ENCODE measurements at regions not wholly inside any gene's neighbourhood (a gene's known extent, or its start where the extent isn't known, plus 50 kb on each side); places are given as distances from the start of the nearest gene placed in this dataset.
"Not testable (repeated sequence)": the region's sequence is repeated elsewhere in the genome, so short reads cannot be mapped to it uniquely, and the experiment has no call there.

- DNase-seq, result no peak
Observed at GRCh38 chr1:200496937-200497336, 87.1 kb upstream of the ZNF281 start.

GRCh38 chr1:200495901-200496300 is 86.1 kb upstream of the ZNF281 start:
- no peak for DNase-seq

- no peak for DNase-seq
Observed at GRCh38 chr1:200493344-200493743, 83.5 kb upstream of the ZNF281 start.

GRCh38 chr1:200491103-200491502 is 81.3 kb upstream of the ZNF281 start:
- DNase-seq, result no peak

GRCh38 chr1:200490183-200490582 is 80.3 kb upstream of the ZNF281 start:
- no peak for DNase-seq

GRCh38 chr1:200488375-200489165 is 78.7 kb upstream of the ZNF281 start:
- peak; percentile 49 to 79 for DNase-seq

- no peak for DNase-seq
Observed at GRCh38 chr1:200487650-200488049, 77.8 kb upstream of the ZNF281 start.

GRCh38 chr1:200486634-200487033 is 76.8 kb upstream of the ZNF281 start:
- DNase-seq, result no peak

- not testable (repeated sequence) for DNase-seq
Observed at GRCh38 chr1:200484438-200484946, 74.7 kb upstream of the ZNF281 start.

GRCh38 chr1:200483491-200484143 is 73.8 kb upstream of the ZNF281 start:
- DNase-seq, result no peak

- DNase-seq, result no peak
Observed at GRCh38 chr1:200480964-200481363, 71.1 kb upstream of the ZNF281 start.

GRCh38 chr1:200479816-200480215 is 70.0 kb upstream of the ZNF281 start:
- DNase-seq, result no peak

GRCh38 chr1:200478945-200479558 is 69.2 kb upstream of the ZNF281 start:
- no peak for DNase-seq

- DNase-seq, result no peak
Observed at GRCh38 chr1:200478239-200478623, 68.4 kb upstream of the ZNF281 start.

GRCh38 chr1:200474633-200475032 is 64.8 kb upstream of the ZNF281 start:
- no peak for DNase-seq

GRCh38 chr1:200473698-200474371 is 64.0 kb upstream of the ZNF281 start:
- DNase-seq, result no peak

GRCh38 chr1:200471739-200472138 is 61.9 kb upstream of the ZNF281 start:
- DNase-seq, result no peak

- DNase-seq, result no peak
Observed at GRCh38 chr1:200468264-200469001, 58.6 kb upstream of the ZNF281 start.

- no peak for DNase-seq
Observed at GRCh38 chr1:200464784-200465400, 55.1 kb upstream of the ZNF281 start.
